Mesendoderm (in vitro differentiated cells): ENCODE measurements at regions not wholly inside any gene's neighbourhood (a gene's known extent, or its start where the extent isn't known, plus 50 kb on each side); places are given as distances from the start of the nearest gene placed in this dataset.

ENCODE experiments used
- DNase-seq: peaks from one replicate; pipeline ENCODE4 v3.0.0; 2013
- H2AK5ac ChIP-seq: 2 replicates; pipeline ENCODE4 v1.6.1; 2013; ENCODE audit warnings: low read length, inconsistent platforms
- H2BK120ac ChIP-seq: 2 replicates; pipeline ENCODE4 v1.6.1; 2013; ENCODE audit warnings: low read depth, mild to moderate bottlenecking, low read length, moderate library complexity, mixed read lengths
- H2BK15ac ChIP-seq: replicated peaks from 2 replicates; pipeline ENCODE4 v1.6.1; 2013; ENCODE audit warnings: low read depth, mild to moderate bottlenecking, moderate library complexity
- H2BK5ac ChIP-seq: 2 replicates; pipeline ENCODE4 v1.6.1; 2013; ENCODE audit warnings: low read length, inconsistent platforms
- H3K18ac ChIP-seq: 2 replicates; pipeline ENCODE4 v1.6.1; 2013; ENCODE audit warnings: mild to moderate bottlenecking, low read length, mixed read lengths
- H3K23ac ChIP-seq: one replicate; pipeline ENCODE4 v1.6.1; 2013; ENCODE audit warnings: low read length
- H3K27ac ChIP-seq: 2 replicates; pipeline ENCODE4 v1.5.1; 2013; ENCODE audit warnings: low read depth, mild to moderate bottlenecking, inconsistent platforms, low read length, moderate library complexity
- H3K27me3 ChIP-seq: 2 replicates; pipeline ENCODE4 v1.6.1; 2013; ENCODE audit warnings: low read length, control low read depth, mild to moderate bottlenecking, inconsistent platforms; ENCODE audit not compliant: insufficient read depth, poor library complexity
- H3K36me3 ChIP-seq: 2 replicates; pipeline ENCODE4 v1.6.1; 2013; ENCODE audit warnings: low read length, inconsistent platforms; ENCODE audit not compliant: control insufficient read depth, insufficient read depth
- H3K4ac ChIP-seq: one replicate; pipeline ENCODE4 v1.6.1; 2013; ENCODE audit warnings: low read depth, mild to moderate bottlenecking, low read length, moderate library complexity
- H3K4me1 ChIP-seq: 2 replicates; pipeline ENCODE4 v1.6.1; 2013; ENCODE audit warnings: low read depth, low read length, inconsistent platforms; ENCODE audit not compliant: control insufficient read depth
- H3K4me2 ChIP-seq: 2 replicates; pipeline ENCODE4 v1.6.1; 2013; ENCODE audit warnings: low read length
- H3K4me3 ChIP-seq: 2 replicates; pipeline ENCODE4 v1.5.1; 2013; ENCODE audit warnings: mild to moderate bottlenecking, low read length
- H3K56ac ChIP-seq: one replicate; pipeline ENCODE4 v1.6.1; 2013; ENCODE audit warnings: low read length
- H3K79me1 ChIP-seq: 2 replicates; pipeline ENCODE4 v1.6.1; 2013; ENCODE audit warnings: low read length, inconsistent platforms
- H3K79me2 ChIP-seq: 2 replicates; pipeline ENCODE4 v1.6.1; 2013; ENCODE audit warnings: mild to moderate bottlenecking, low read length; ENCODE audit not compliant: control insufficient read depth, insufficient read depth
- H3K9ac ChIP-seq: 2 replicates; pipeline ENCODE4 v1.6.1; 2013; ENCODE audit warnings: low read length, inconsistent platforms
- H4K5ac ChIP-seq: one replicate; pipeline ENCODE4 v1.6.1; 2013; ENCODE audit warnings: low read length
- H4K8ac ChIP-seq: one replicate; pipeline ENCODE4 v1.6.1; 2013; ENCODE audit warnings: low read depth, mild to moderate bottlenecking, control low read depth, low read length, moderate library complexity
- WGBS: extraction: QIAGEN DNeasy Blood & Tissue Kit; methylation state at CpG from one replicate; pipeline ENCODE4 v1.1.7; 2013; ENCODE audit warnings: low lambda C conversion rate, missing lambda C conversion rate; ENCODE audit not compliant: insufficient coverage; ENCODE audit errors: extremely low coverage; 5-methylcytosine and 5-hydroxymethylcytosine counted together

DNA sequence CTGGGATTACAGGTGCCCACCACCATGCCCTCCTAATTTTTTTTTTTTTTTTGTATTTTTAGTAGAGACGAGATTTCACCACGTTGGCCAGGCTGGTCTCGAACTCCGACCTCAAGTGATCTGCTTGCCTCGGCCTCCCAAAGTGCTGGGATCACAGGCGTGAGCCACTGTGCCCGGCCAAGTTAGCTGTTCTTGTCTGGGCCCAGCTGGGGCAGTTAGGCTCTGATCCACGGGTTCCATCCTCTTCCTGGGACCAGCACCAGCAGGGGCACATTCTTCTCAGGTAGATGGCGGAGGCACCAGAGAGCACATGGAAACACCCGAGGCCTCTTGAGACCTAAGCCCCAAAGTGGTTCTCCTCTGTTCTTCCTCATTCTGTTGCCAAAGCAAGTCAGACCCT, 281.6 kb downstream of the PBX3 start:
- Histone ChIP-seq H3K4me1 (no peaks in the 10 kb centered on the region), H2AK5ac (no peak overlapping the region), H3K4ac (no peak overlapping the region), H3K4me3 (no peak overlapping the region), H4K5ac (no peak overlapping the region), H3K18ac (no peak overlapping the region), H2BK5ac (no peak overlapping the region), H2BK15ac (no peak overlapping the region), H3K27ac (no peak overlapping the region), H3K36me3 (no peaks in the 10 kb centered on the region), H2BK120ac (no peak overlapping the region), H3K79me1 (no peaks in the 10 kb centered on the region), H3K23ac (no peak overlapping the region), H3K79me2 (no peaks in the 10 kb centered on the region), H3K4me2 (no peak overlapping the region), H4K8ac (no peak overlapping the region), H3K56ac (no peak overlapping the region), H3K27me3 (no peaks in the 10 kb centered on the region), H3K9ac (no peak overlapping the region)
- DNase-seq, result no peak
- WGBS, result no CpG with 5 or more reads among the region's 10 CpGs

GRCh38 chr9:126030716-126031115, 283.5 kb downstream of the PBX3 start:
- Histone ChIP-seq H4K5ac (no peak overlapping the region), H3K18ac (no peak overlapping the region), H3K23ac (no peak overlapping the region), H3K4me3 (no peak overlapping the region), H3K27ac (no peak overlapping the region), H3K79me1 (no peaks in the 10 kb centered on the region), H2BK15ac (no peak overlapping the region), H3K4me1 (no peaks in the 10 kb centered on the region), H2BK120ac (no peak overlapping the region), H3K36me3 (no peaks in the 10 kb centered on the region), H3K56ac (no peak overlapping the region), H3K4ac (no peak overlapping the region), H3K79me2 (no peaks in the 10 kb centered on the region), H3K9ac (no peak overlapping the region), H3K4me2 (no peak overlapping the region), H4K8ac (no peak overlapping the region), H2BK5ac (no peak overlapping the region), H3K27me3 (no peaks in the 10 kb centered on the region), H2AK5ac (no peak overlapping the region)
- WGBS, result no CpG with 5 or more reads among the region's 7 CpGs
- no peak for DNase-seq

- Histone ChIP-seq H2BK120ac (no peak overlapping the region), H3K79me1 (no peaks in the 10 kb centered on the region), H3K9ac (no peak overlapping the region), H3K27me3 (no peaks in the 10 kb centered on the region), H3K4me2 (no peak overlapping the region), H3K4me1 (no peaks in the 10 kb centered on the region), H3K36me3 (no peaks in the 10 kb centered on the region), H2AK5ac (no peak overlapping the region), H3K23ac (no peak overlapping the region), H3K4ac (no peak overlapping the region), H2BK15ac (no peak overlapping the region), H3K4me3 (no peak overlapping the region), H4K5ac (no peak overlapping the region), H4K8ac (no peak overlapping the region), H3K18ac (no peak overlapping the region), H2BK5ac (no peak overlapping the region), H3K27ac (no peak overlapping the region), H3K56ac (no peak overlapping the region), H3K79me2 (no peaks in the 10 kb centered on the region)
- no peak for DNase-seq
- WGBS, result no CpG with 5 or more reads among the region's 9 CpGs
These were observed 283.9 kb downstream of the PBX3 start for GRCh38 chr9:126031116-126031515.

- Histone ChIP-seq H3K4me1 (no peaks in the 10 kb centered on the region), H2BK120ac (no peak overlapping the region), H2AK5ac (no peak overlapping the region), H3K18ac (no peak overlapping the region), H4K5ac (no peak overlapping the region), H3K27ac (no peak overlapping the region), H3K4me3 (no peak overlapping the region), H3K79me2 (no peaks in the 10 kb centered on the region), H3K23ac (no peak overlapping the region), H3K4me2 (no peak overlapping the region), H2BK15ac (no peak overlapping the region), H3K56ac (no peak overlapping the region), H3K9ac (no peak overlapping the region), H3K79me1 (no peaks in the 10 kb centered on the region), H3K36me3 (no peaks in the 10 kb centered on the region), H4K8ac (no peak overlapping the region), H2BK5ac (no peak overlapping the region), H3K4ac (no peak overlapping the region), H3K27me3 (no peaks in the 10 kb centered on the region)
- no peak for DNase-seq
- no CpG with 5 or more reads among the region's 8 CpGs for WGBS
These were observed 285.0 kb downstream of the PBX3 start for GRCh38 chr9:126032135-126032534.

DNA sequence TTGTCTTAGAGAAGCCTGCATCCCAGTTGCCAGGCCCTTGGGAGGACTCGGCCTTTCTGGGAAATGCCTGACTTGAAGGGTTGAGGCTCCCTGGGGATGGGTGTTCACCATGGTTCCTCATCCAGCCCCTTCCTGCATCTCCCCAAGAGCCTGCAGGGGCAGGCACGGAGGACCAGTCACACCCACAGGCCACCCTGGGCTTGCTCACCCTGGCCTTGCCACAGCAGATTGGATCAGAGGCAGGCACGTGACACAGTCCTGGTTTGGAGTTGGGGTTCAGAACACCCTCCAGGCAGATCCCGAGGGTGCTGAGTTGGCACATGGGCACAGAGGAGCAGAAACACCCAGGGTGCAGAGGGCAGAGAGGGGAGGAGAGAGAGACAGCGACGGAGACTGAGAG, 286.1 kb downstream of the PBX3 start:
- Histone ChIP-seq H4K8ac (no peak overlapping the region), H3K18ac (no peak overlapping the region), H3K4me2 (no peak overlapping the region), H2BK15ac (no peak overlapping the region), H2AK5ac (no peak overlapping the region), H3K56ac (no peak overlapping the region), H3K27ac (no peak overlapping the region), H2BK120ac (no peak overlapping the region), H4K5ac (no peak overlapping the region), H3K79me1 (no peaks in the 10 kb centered on the region), H3K4me3 (no peak overlapping the region), H3K4ac (no peak overlapping the region), H3K36me3 (no peaks in the 10 kb centered on the region), H3K27me3 (no peaks in the 10 kb centered on the region), H2BK5ac (no peak overlapping the region), H3K79me2 (no peaks in the 10 kb centered on the region), H3K9ac (no peak overlapping the region), H3K23ac (no peak overlapping the region), H3K4me1 (no peaks in the 10 kb centered on the region)
- WGBS, result no CpG with 5 or more reads among the region's 6 CpGs
- no peak for DNase-seq

GRCh38 chr9:126033956-126034355, 286.8 kb downstream of the PBX3 start:
- Histone ChIP-seq H3K79me1 (no peaks in the 10 kb centered on the region), H3K4ac (no peak overlapping the region), H4K5ac (no peak overlapping the region), H3K36me3 (no peaks in the 10 kb centered on the region), H3K9ac (no peak overlapping the region), H3K27ac (no peak overlapping the region), H4K8ac (no peak overlapping the region), H3K23ac (no peak overlapping the region), H3K4me3 (no peak overlapping the region), H2BK15ac (no peak overlapping the region), H3K56ac (no peak overlapping the region), H3K4me2 (no peak overlapping the region), H2BK120ac (no peak overlapping the region), H2BK5ac (no peak overlapping the region), H2AK5ac (no peak overlapping the region), H3K4me1 (no peaks in the 10 kb centered on the region), H3K27me3 (no peaks in the 10 kb centered on the region), H3K79me2 (no peaks in the 10 kb centered on the region), H3K18ac (no peak overlapping the region)
- no CpG with 5 or more reads among the region's 4 CpGs for WGBS
- DNase-seq, result no peak
